GM23338 (cell line): ENCODE measurements at regions not wholly inside any gene's neighbourhood (a gene's known extent, or its start where the extent isn't known, plus 50 kb on each side); places are given as distances from the start of the nearest gene placed in this dataset.

Source experiments
- ATAC-seq: fragments of 200-7000 bp; cut with Tn5 transposase; 3 replicates; pipeline ENCODE4 v1.9.1; 2020
- DNase-seq: peaks from one replicate; pipeline ENCODE4 v3.0.0-alpha.2; 2015; ENCODE audit warnings: low spot score
- H2AFZ ChIP-seq: fragments of 200-600 bp; sonication (generic); 2 replicates; pipeline ENCODE4 v1.8.0; 2016; ENCODE audit warnings: antibody characterized with exemption, mild to moderate bottlenecking, moderate library complexity
- H3F3A ChIP-seq: fragments of 200-600 bp; sonication (generic); replicated peaks from 2 replicates; pipeline ENCODE4 v1.8.0; 2017; ENCODE audit warnings: antibody characterized with exemption, mixed run types, low read depth
- H3K27ac ChIP-seq: fragments of 200-600 bp; sonication (generic); 2 replicates; pipeline ENCODE4 v1.6.1; 2016; ENCODE audit warnings: low read depth
- H3K27me3 ChIP-seq: fragments of 200-600 bp; sonication (generic); 2 replicates; pipeline ENCODE4 v1.8.0; 2016; ENCODE audit warnings: mild to moderate bottlenecking, mixed run types, moderate library complexity; ENCODE audit not compliant: insufficient read depth
- H3K36me3 ChIP-seq: fragments of 200-600 bp; sonication (generic); 2 replicates; pipeline ENCODE4 v1.8.0; 2016; ENCODE audit warnings: mild to moderate bottlenecking; ENCODE audit not compliant: insufficient read depth
- H3K4me1 ChIP-seq: fragments of 200-600 bp; sonication (generic); 2 replicates; pipeline ENCODE4 v1.8.0; 2016; ENCODE audit warnings: mild to moderate bottlenecking, moderate library complexity; ENCODE audit not compliant: insufficient read depth
- H3K4me2 ChIP-seq: fragments of 200-600 bp; sonication (generic); 2 replicates; pipeline ENCODE4 v1.7.1; 2017; ENCODE audit warnings: mixed run types
- H3K4me3 ChIP-seq: fragments of 200-600 bp; sonication (generic); 2 replicates; pipeline ENCODE4 v1.6.1; 2016; ENCODE audit warnings: mixed run types
- H3K79me2 ChIP-seq: fragments of 200-600 bp; sonication (generic); replicated peaks from 2 replicates; pipeline ENCODE4 v1.8.0; 2017; ENCODE audit warnings: mild to moderate bottlenecking; ENCODE audit not compliant: insufficient read depth
- H3K9me2 ChIP-seq: fragments of 200-600 bp; sonication (generic); 2 replicates; pipeline ENCODE4 v1.8.0; 2017; ENCODE audit not compliant: insufficient read depth
- H4K20me1 ChIP-seq: fragments of 200-600 bp; sonication (generic); replicated peaks from 2 replicates; pipeline ENCODE4 v1.8.0; 2017; ENCODE audit warnings: mild to moderate bottlenecking; ENCODE audit not compliant: insufficient read depth
- H3K27ac Mint-ChIP-seq: 2 replicates; pipeline ENCODE4 v1.8.0; 2020; ENCODE audit warnings: inconsistent platforms, mild to moderate bottlenecking, moderate library complexity, mixed read lengths
- H3K27me3 Mint-ChIP-seq: 3 replicates; pipeline ENCODE4 v1.8.0; 2022; ENCODE audit warnings: low read depth, mild to moderate bottlenecking, moderate library complexity, mixed read lengths, inconsistent platforms; ENCODE audit not compliant: insufficient read depth, poor library complexity
- H3K36me3 Mint-ChIP-seq: 3 replicates; pipeline ENCODE4 v1.8.0; 2021; ENCODE audit warnings: low read depth, mild to moderate bottlenecking, inconsistent platforms, moderate library complexity, mixed read lengths
- H3K4me1 Mint-ChIP-seq: 3 replicates; pipeline ENCODE4 v1.8.0; 2020; ENCODE audit warnings: mild to moderate bottlenecking, inconsistent platforms, mixed read lengths
- H3K4me3 Mint-ChIP-seq: 3 replicates; pipeline ENCODE4 v1.8.0; 2021; ENCODE audit warnings: moderate library complexity, mild to moderate bottlenecking, inconsistent platforms, mixed read lengths
- H3K9me3 Mint-ChIP-seq: 3 replicates; pipeline ENCODE4 v1.8.0; 2020; ENCODE audit warnings: moderate library complexity, mild to moderate bottlenecking, inconsistent platforms, mixed read lengths
- CTCF ChIP-seq, 2 experiments: fragments of 200-600 bp in 1 of 2; sonication (generic) in 1 of 2; conservative IDR thresholded peaks; 2 replicates each; pipeline versions ENCODE4 v1.5.1 to v1.6.1; 2016 to 2017; ENCODE audit warnings: antibody characterized with exemption in 2 of 2, low read depth in 2 of 2, mild to moderate bottlenecking in 2 of 2, moderate library complexity in 1 of 2
- EZH2 ChIP-seq: fragments of 200-600 bp; sonication (generic); IDR thresholded peaks from one replicate; pipeline ENCODE4 v1.8.0; 2017; ENCODE audit warnings: antibody characterized with exemption, mild to moderate bottlenecking, low read depth; ENCODE audit not compliant: unreplicated experiment
- EZH2phosphoT487 ChIP-seq: fragments of 200-600 bp; sonication (generic); IDR thresholded peaks from one replicate; pipeline ENCODE4 v1.8.1; 2018; ENCODE audit warnings: antibody characterized with exemption; ENCODE audit not compliant: unreplicated experiment
- NANOG ChIP-seq: IDR thresholded peaks from 2 replicates; pipeline ENCODE4 v1.6.1; 2016; ENCODE audit warnings: antibody characterized with exemption, borderline replicate concordance
- POLR2AphosphoS5 ChIP-seq: IDR thresholded peaks from 2 replicates; pipeline ENCODE4 v1.6.1; 2016; ENCODE audit warnings: antibody characterized with exemption, low read depth
- ZNF331 ChIP-seq: fragments of 250-450 bp; sonication (Bioruptor Pico); IDR thresholded peaks from 2 replicates; pipeline ENCODE4 v1.5.0; 2020; ENCODE audit warnings: low read depth, mild to moderate bottlenecking, moderate library complexity
- ZNF462 ChIP-seq: fragments of 250-450 bp; sonication (Bioruptor Pico); IDR thresholded peaks from 2 replicates; pipeline ENCODE4 v1.5.0; 2020; ENCODE audit warnings: mild to moderate bottlenecking, moderate library complexity

GRCh38 chr18:77671456-77672167 lies 422.0 kb downstream of the GALR1 start:
- no peak overlapping the region for H3K4me3 ChIP-seq
- H3K4me2 ChIP-seq: no peak overlapping the region
- peak; percentile 36 for DNase-seq
- H3K9me3 Mint-ChIP-seq: peaks cover 5% of the 10 kb centered on the region
- H3K4me1 ChIP-seq: peaks cover 10% of the 10 kb centered on the region
- H3K36me3 ChIP-seq: no peaks in the 10 kb centered on the region
- H3K79me2 ChIP-seq: no peaks in the 10 kb centered on the region
- no peaks in the 10 kb centered on the region for H4K20me1 ChIP-seq
- peak overlapping the region; percentile 85 for H2AFZ ChIP-seq
- no peak overlapping the region; the same call in 2 of the 3 replicates for H3K4me3 Mint-ChIP-seq
- peaks cover 19% of the 10 kb centered on the region for H3K4me1 Mint-ChIP-seq
- no peaks in the 10 kb centered on the region for H3K36me3 Mint-ChIP-seq
- TF ChIP-seq EZH2phosphoT487: no peak
- no peak for TF ChIP-seq CTCF (conservative IDR thresholded peaks at IDR 0.05; ENCODE audit: low read depth in 2 of 2)
- no peak for TF ChIP-seq ZNF331 (CRISPR knock-in tag)
- TF ChIP-seq NANOG: no peak
- no peak for TF ChIP-seq ZNF462
- no peak for TF ChIP-seq EZH2
- TF ChIP-seq POLR2AphosphoS5: no peak
- peak; percentile 92 for ATAC-seq
- no peaks in the 10 kb centered on the region for H3K9me2 ChIP-seq
- H3K27me3 Mint-ChIP-seq: peaks cover 11% of the 10 kb centered on the region
- H3F3A ChIP-seq: no peaks in the 10 kb centered on the region
- H3K27ac ChIP-seq: no peak overlapping the region
- no peak overlapping the region for H3K27ac Mint-ChIP-seq
- H3K27me3 ChIP-seq: no peaks in the 10 kb centered on the region
